ENCODE measurements at regions not wholly inside any gene's neighbourhood (a gene's known extent, or its start where the extent isn't known, plus 50 kb on each side); places are given as distances from the start of the nearest gene placed in this dataset.

DNA sequence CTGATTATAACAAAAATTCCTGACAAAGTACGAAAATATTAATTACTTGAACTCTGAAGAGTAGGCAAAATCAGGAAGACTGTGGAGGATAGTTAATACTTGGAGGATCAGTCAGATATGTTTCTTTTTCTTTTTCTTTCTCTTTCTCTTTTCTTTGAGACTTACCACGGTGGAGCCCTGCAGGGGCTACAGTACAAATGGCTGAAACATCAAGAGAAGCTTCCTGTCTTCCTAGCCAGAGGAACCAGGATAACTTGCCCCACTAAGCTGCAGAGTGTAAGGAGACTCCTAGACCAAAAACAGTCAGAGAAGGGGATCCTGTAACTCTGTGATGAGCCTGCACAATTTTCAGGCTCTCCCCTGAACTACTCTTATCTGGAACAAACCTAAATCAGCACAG is 324.6 kb upstream of the TYRP1 start:
- Histone ChIP-seq H3K9me3 (no peaks in the 10 kb centered on the region), H3K27me3 (no peaks in the 10 kb centered on the region), H3K4me1 (no peaks in the 10 kb centered on the region), H3K36me3 (no peaks in the 10 kb centered on the region), H3K27ac (no peak overlapping the region), H3K4me3 (no peak overlapping the region)
- ATAC-seq (no peak), DNase-seq (no peak)
- 23 to 68% (median 44%) methylated on average over 2 of the region's 2 CpGs for WGBS, 4 donors
- intact Hi-C loops (cut with DNase I): no loop called here
- no peak for TF ChIP-seq POLR2A (IDR thresholded peaks at IDR 0.05)
- TF ChIP-seq, protein P1, sequence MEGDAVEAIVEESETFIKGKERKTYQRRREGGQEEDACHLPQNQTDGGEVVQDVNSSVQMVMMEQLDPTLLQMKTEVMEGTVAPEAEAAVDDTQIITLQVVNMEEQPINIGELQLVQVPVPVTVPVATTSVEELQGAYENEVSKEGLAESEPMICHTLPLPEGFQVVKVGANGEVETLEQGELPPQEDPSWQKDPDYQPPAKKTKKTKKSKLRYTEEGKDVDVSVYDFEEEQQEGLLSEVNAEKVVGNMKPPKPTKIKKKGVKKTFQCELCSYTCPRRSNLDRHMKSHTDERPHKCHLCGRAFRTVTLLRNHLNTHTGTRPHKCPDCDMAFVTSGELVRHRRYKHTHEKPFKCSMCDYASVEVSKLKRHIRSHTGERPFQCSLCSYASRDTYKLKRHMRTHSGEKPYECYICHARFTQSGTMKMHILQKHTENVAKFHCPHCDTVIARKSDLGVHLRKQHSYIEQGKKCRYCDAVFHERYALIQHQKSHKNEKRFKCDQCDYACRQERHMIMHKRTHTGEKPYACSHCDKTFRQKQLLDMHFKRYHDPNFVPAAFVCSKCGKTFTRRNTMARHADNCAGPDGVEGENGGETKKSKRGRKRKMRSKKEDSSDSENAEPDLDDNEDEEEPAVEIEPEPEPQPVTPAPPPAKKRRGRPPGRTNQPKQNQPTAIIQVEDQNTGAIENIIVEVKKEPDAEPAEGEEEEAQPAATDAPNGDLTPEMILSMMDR (IDR thresholded peaks at IDR 0.05): no peak

DNA sequence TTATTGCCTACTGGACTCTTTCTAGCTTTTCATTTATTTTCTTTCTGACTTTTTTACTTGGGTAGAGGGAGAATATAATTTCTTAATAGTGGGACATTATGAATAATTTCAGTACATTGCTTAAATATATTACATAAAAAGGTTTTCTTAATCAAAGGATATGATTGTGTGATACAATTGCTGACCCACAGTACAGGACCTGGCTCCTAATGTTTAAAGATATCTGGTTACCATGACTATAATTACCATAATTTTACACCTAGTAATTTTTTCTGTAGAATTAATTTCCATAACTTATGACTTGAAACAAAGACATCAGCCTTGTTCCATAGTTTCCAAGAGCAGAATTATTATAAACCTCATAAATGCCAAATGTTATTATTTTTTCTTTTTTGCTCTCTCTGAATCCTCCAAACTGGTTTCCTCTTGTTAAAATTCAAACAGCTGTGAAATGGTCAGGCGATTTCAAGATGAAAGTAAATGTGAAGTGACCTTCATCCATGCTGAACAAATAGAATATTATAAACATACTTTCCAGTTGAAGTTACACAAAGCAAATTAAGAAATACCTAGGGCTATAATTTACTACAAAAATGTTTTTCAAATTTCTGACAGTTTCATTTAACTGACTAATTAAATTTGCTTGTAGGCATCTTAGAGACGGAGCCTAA is 301.2 kb upstream of the TYRP1 start:
- Histone ChIP-seq H3K4me1 (no peaks in the 10 kb centered on the region), H3K27me3 (no peaks in the 10 kb centered on the region), H3K4me3 (no peak overlapping the region), H3K9me3 (no peaks in the 10 kb centered on the region), H3K27ac (no peak overlapping the region), H3K36me3 (no peaks in the 10 kb centered on the region)
- TF ChIP-seq, protein P1 (IDR thresholded peaks at IDR 0.05): no peak
- TF ChIP-seq POLR2A (IDR thresholded peaks at IDR 0.05): no peak
- DNase-seq (no peak), ATAC-seq (no peak)
- 81 to 94% (median 86%) methylated on average over 2 of the region's 2 CpGs for WGBS, 4 donors
- intact Hi-C loops (cut with DNase I): no loop called here

DNA sequence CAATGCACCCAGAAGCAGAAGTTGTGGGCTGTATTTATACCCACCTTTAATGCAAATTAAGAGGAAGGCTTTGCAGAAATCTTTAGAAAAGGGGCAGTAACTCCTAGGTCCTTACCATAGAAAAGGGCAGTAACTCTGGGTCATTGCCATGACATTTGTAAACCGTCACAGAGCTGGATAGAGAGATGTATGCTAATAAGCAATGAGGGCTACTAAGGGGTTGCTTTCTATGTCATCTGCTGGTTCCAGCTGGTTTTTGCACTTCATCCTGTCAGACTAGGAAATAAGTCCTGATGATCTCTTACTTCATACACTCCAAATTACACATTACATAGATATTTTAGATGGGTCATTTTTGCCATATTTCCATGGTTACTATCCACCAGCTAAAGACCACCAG is 299.1 kb upstream of the TYRP1 start:
- Histone ChIP-seq H3K9me3 (no peaks in the 10 kb centered on the region), H3K4me3 (no peak overlapping the region), H3K27me3 (no peaks in the 10 kb centered on the region), H3K4me1 (no peaks in the 10 kb centered on the region), H3K36me3 (no peaks in the 10 kb centered on the region), H3K27ac (no peak overlapping the region)
- whole genome bisulfite sequencing, 4 donors: 51 to 67% (median 61%) methylated on average over 1 of the region's 1 CpG
- intact Hi-C loops (cut with DNase I): no loop called here
- ATAC-seq (no peak), DNase-seq (no peak)
- no peak for TF ChIP-seq POLR2A (IDR thresholded peaks at IDR 0.05)
- TF ChIP-seq, protein P1 (IDR thresholded peaks at IDR 0.05): no peak

DNA sequence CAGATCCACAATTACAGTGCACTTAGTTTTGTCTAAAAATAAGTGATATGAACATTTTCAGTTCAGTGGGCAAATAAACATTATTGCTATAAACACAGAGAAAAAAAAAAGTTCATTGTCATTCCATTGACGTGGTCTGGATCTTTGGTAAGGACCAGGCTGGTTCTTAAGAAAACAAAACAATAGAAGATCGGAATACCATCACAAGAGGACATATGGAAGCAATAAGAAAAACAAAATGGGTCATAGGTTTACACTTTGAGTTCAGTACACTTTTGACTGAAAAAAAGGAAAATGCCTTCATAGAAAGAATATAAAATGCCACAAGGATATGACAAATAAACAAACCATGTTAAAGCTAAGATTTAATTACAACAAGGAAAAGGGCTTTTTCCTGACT is 289.5 kb upstream of the TYRP1 start:
- no peaks in the 10 kb centered on the region for H3K27me3 ChIP-seq
- no peak for TF ChIP-seq POLR2A (IDR thresholded peaks at IDR 0.05)
- TF ChIP-seq, protein P1 (IDR thresholded peaks at IDR 0.05): no peak
- no peak overlapping the region for H3K27ac ChIP-seq
- DNase-seq (no peak), ATAC-seq (no peak)
- H3K36me3 ChIP-seq: no peaks in the 10 kb centered on the region
- intact Hi-C loops (cut with DNase I): no loop called here
- H3K9me3 ChIP-seq: no peaks in the 10 kb centered on the region
- H3K4me1 ChIP-seq: no peaks in the 10 kb centered on the region
- no peak overlapping the region for H3K4me3 ChIP-seq
- WGBS, 4 donors: 63 to 71% (median 70%) methylated on average over 2 of the region's 2 CpGs

Data from heart left ventricle (tissue), 16 donors.